Neural crest cell (in vitro differentiated cells): ENCODE measurements at regions not wholly inside any gene's neighbourhood (a gene's known extent, or its start where the extent isn't known, plus 50 kb on each side); places are given as distances from the start of the nearest gene placed in this dataset.
"Not testable (repeated sequence)": the region's sequence is repeated elsewhere in the genome, so short reads cannot be mapped to it uniquely, and the experiment has no call there.

ENCODE experiments used
- DNase-seq: peaks from one replicate; pipeline ENCODE4 v3.0.0; 2021; ENCODE audit warnings: low read depth, mixed read lengths, low spot score
- H3K27ac Mint-ChIP-seq: one replicate; pipeline ENCODE4 v1.8.0; 2021; ENCODE audit warnings: mild to moderate bottlenecking, mixed read lengths; ENCODE audit not compliant: unreplicated experiment
- H3K27me3 Mint-ChIP-seq: 2 replicates; pipeline ENCODE4 v1.8.0; 2021; ENCODE audit warnings: low read depth, mild to moderate bottlenecking, mixed read lengths
- H3K36me3 Mint-ChIP-seq: 2 replicates; pipeline ENCODE4 v1.8.0; 2021; ENCODE audit warnings: low read depth, mild to moderate bottlenecking, mixed read lengths
- H3K4me1 Mint-ChIP-seq: 2 replicates; pipeline ENCODE4 v1.8.0; 2021; ENCODE audit warnings: mixed read lengths
- H3K4me3 Mint-ChIP-seq: one replicate; pipeline ENCODE4 v1.8.0; 2021; ENCODE audit warnings: mild to moderate bottlenecking, mixed read lengths
- H3K9me3 Mint-ChIP-seq: 2 replicates; pipeline ENCODE4 v1.8.0; 2021; ENCODE audit warnings: mixed read lengths
- CTCF ChIP-seq: fragments of 200-600 bp; sonication (generic); conservative IDR thresholded peaks from 2 replicates; pipeline ENCODE4 v1.5.0; 2021; ENCODE audit warnings: antibody characterized with exemption, mild to moderate bottlenecking

GRCh38 chrX:138270931-138271330 is 440.6 kb downstream of the FGF13 start:
- Mint-ChIP-seq H3K27me3 (no peaks in the 10 kb centered on the region), H3K9me3 (peaks cover 10% of the 10 kb centered on the region), H3K27ac (no peak overlapping the region), H3K4me3 (no peak overlapping the region), H3K36me3 (peaks cover 4% of the 10 kb centered on the region), H3K4me1 (no peaks in the 10 kb centered on the region)
- TF ChIP-seq CTCF = no peak
- no peak for DNase-seq

- not testable (repeated sequence) for H3K4me3 Mint-ChIP-seq
These were observed 428.8 kb downstream of the FGF13 start for GRCh38 chrX:138282598-138283150.

GRCh38 chrX:138287205-138287877 is 424.2 kb downstream of the FGF13 start:
- H3K4me3 Mint-ChIP-seq = no peak overlapping the region
- TF ChIP-seq CTCF = no peak
- H3K9me3 Mint-ChIP-seq = peaks cover 5% of the 10 kb centered on the region
- no peak overlapping the region for H3K27ac Mint-ChIP-seq
- no peaks in the 10 kb centered on the region for H3K36me3 Mint-ChIP-seq
- H3K4me1 Mint-ChIP-seq = peaks cover 7% of the 10 kb centered on the region
- H3K27me3 Mint-ChIP-seq = no peaks in the 10 kb centered on the region
- no peak for DNase-seq

More at GRCh38 chrX:138282598-138283150, 428.8 kb downstream of the FGF13 start:
- H3K9me3 Mint-ChIP-seq, H3K4me1 Mint-ChIP-seq, H3K36me3 Mint-ChIP-seq, DNase-seq, H3K27me3 Mint-ChIP-seq, H3K27ac Mint-ChIP-seq: not testable (repeated sequence)

GRCh38 chrX:138294951-138295350 is 416.6 kb downstream of the FGF13 start:
- Mint-ChIP-seq H3K4me1 (no peaks in the 10 kb centered on the region), H3K9me3 (peaks cover 3% of the 10 kb centered on the region), H3K4me3 (no peak overlapping the region), H3K36me3 (no peaks in the 10 kb centered on the region), H3K27ac (no peak overlapping the region), H3K27me3 (no peaks in the 10 kb centered on the region)
- no peak for TF ChIP-seq CTCF
- no peak for DNase-seq

GRCh38 chrX:138298268-138298667 is 413.2 kb downstream of the FGF13 start:
- TF ChIP-seq CTCF = no peak

GRCh38 chrX:138345801-138346200 is 365.7 kb downstream of the FGF13 start:
- TF ChIP-seq CTCF = no peak
- H3K4me1 Mint-ChIP-seq = no peaks in the 10 kb centered on the region
- H3K36me3 Mint-ChIP-seq = no peaks in the 10 kb centered on the region
- no peak overlapping the region for H3K4me3 Mint-ChIP-seq
- H3K9me3 Mint-ChIP-seq = no peaks in the 10 kb centered on the region
- H3K27me3 Mint-ChIP-seq = no peaks in the 10 kb centered on the region
- no peak overlapping the region for H3K27ac Mint-ChIP-seq
- DNase-seq = no peak

More at GRCh38 chrX:138298268-138298667, 413.2 kb downstream of the FGF13 start:
- Mint-ChIP-seq H3K4me3 (no peak overlapping the region), H3K9me3 (peaks cover 3% of the 10 kb centered on the region), H3K27ac (no peak overlapping the region), H3K27me3 (no peaks in the 10 kb centered on the region), H3K4me1 (no peaks in the 10 kb centered on the region), H3K36me3 (no peaks in the 10 kb centered on the region)
- no peak for DNase-seq
